ENCODE measurements at regions not wholly inside any gene's neighbourhood (a gene's known extent, or its start where the extent isn't known, plus 50 kb on each side); places are given as distances from the start of the nearest gene placed in this dataset.

GRCh38 chr9:13053504-13053903 is 226.0 kb downstream of the MPDZ start:
- no peak overlapping the region for H3K27ac ChIP-seq (ENCODE audit: low read length)
- no peaks in the 10 kb centered on the region for H3K9me3 ChIP-seq (ENCODE audit: control insufficient read depth, low read depth, low read length)
- no peak for DNase-seq
- no peaks in the 10 kb centered on the region for H3K36me3 ChIP-seq (ENCODE audit: control insufficient read depth, insufficient read depth, low read length)
- no CpG with 5 or more reads among the region's 2 CpGs for WGBS (ENCODE audit: insufficient coverage, low lambda C conversion rate)
- H3K4me3 ChIP-seq (ENCODE audit: low read length): no peak overlapping the region
- no peaks in the 10 kb centered on the region for H3K4me1 ChIP-seq (ENCODE audit: control insufficient read depth, insufficient read depth, low read length)
- H3K27me3 ChIP-seq (ENCODE audit: control insufficient read depth, insufficient read depth, low read length): no peaks in the 10 kb centered on the region

GRCh38 chr9:13054389-13054788 is 225.1 kb downstream of the MPDZ start:
- no peaks in the 10 kb centered on the region for H3K4me1 ChIP-seq (ENCODE audit: control insufficient read depth, insufficient read depth, low read length)
- H3K36me3 ChIP-seq (ENCODE audit: control insufficient read depth, insufficient read depth, low read length): no peaks in the 10 kb centered on the region
- no peaks in the 10 kb centered on the region for H3K9me3 ChIP-seq (ENCODE audit: control insufficient read depth, low read depth, low read length)
- H3K27ac ChIP-seq (ENCODE audit: low read length): no peak overlapping the region
- WGBS (ENCODE audit: insufficient coverage, low lambda C conversion rate): no CpG with 5 or more reads among the region's 1 CpG
- DNase-seq: no peak
- H3K4me3 ChIP-seq (ENCODE audit: low read length): no peak overlapping the region
- no peaks in the 10 kb centered on the region for H3K27me3 ChIP-seq (ENCODE audit: control insufficient read depth, insufficient read depth, low read length)

Measured in large intestine (tissue), 3 donors.